NCI-H2196 treated with DMSO at 0.1 percent for 48 hours (cell line): ENCODE measurements at regions not wholly inside any gene's neighbourhood (a gene's known extent, or its start where the extent isn't known, plus 50 kb on each side); places are given as distances from the start of the nearest gene placed in this dataset.
A peak's percentile ranks its signal among the peaks of the same experiment; 100 is the strongest.

Source experiments
- DNase-seq: peaks from one replicate; lab custom pipeline; 2025; ENCODE audit not compliant: unreplicated experiment; lab: John Stamatoyannopoulos, UW

DNA sequence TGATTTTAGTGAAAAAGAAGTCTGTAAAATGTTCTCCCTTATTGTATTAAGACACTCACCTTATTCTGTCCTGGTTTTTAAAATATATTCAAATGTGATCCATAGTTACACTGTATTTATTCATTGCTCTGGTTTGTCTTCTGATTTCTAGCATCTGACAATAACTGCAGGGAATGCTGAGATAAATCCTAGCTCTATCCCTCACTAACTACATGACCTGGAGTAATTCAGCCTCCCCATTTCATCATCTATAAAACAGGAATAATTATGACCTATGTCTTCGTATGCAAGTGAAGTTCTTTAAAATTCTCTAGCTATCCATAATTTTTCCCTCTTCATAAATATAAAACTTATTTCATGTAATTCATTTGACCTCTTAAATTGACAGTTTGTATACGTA is 104.0 kb upstream of the ESRRG start:
- DNase-seq: no peak

DNA sequence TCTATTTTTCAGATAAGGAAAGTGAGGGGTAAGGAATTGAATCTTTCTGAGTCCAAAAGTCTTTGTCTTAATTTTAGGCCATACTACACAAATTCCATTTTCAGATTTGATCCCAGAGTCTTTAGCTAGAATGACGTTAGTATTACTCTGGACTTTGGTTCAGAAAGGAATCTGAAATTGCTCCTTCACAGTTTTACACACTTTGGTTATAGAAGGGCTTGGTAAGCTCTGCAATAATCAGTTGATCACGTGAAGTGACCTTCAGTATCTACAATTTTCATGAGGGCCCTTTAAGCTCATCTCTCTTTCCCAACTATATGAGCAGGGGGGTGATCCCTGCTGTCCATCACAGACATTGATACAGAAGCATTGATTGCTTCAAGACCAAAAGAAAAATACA is 103.4 kb upstream of the ESRRG start:
- DNase-seq: no peak

DNA sequence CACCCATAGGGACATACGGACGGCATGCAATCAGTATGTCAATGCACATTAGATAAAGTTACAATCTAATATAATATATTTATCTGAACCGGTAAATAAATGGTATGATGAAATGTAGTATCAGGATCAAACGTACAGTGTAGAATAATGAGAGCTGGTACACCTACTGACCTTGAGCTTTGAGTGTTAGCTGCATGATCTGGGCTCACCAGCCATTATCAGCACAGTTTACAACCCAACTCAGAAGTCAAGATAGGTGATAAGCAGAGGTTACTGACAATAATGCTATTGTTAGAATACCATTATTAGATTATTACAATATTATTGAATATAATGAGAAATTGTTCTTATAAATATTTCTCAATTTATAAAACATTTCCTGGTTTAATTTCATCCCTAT is 103.0 kb upstream of the ESRRG start:
- no peak for DNase-seq

DNA sequence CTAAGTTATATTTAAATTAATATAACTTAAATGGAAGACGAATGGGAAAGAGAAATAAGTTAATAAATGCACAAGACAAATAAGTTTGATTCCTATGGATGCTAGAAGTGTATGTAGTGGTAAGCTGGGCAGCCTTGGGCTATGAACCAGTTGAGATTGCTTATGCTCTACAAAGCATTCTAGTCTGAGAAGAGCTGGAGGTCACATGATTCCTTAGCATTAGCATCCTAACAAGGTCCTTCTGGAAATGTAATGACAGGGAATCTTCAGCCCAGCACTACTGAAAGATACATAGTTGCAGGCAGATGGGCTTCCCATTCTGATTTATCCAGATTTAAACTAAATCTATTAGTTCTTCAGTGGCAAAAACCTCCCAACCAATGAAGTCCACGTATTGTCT is 102.3 kb upstream of the ESRRG start:
- no peak for DNase-seq

DNA sequence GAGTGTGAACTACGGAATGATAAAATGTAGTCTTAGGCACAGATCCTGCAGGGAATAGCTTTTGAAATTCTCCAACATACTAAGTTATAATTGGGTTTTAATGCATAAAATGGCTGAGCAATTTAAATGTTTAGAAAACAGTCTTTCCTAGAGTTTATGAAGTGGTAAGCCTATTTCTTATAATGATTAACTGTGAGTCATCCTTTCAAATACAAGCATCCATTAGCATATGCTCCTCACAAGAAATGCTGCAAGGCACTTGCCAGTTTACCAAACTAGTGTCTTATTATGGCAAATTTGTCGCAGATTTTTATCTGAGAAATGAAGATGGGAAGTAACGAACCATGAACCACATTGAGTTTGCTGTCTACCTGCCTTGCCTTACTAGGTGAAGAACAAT is 101.3 kb upstream of the ESRRG start:
- DNase-seq: no peak

DNA sequence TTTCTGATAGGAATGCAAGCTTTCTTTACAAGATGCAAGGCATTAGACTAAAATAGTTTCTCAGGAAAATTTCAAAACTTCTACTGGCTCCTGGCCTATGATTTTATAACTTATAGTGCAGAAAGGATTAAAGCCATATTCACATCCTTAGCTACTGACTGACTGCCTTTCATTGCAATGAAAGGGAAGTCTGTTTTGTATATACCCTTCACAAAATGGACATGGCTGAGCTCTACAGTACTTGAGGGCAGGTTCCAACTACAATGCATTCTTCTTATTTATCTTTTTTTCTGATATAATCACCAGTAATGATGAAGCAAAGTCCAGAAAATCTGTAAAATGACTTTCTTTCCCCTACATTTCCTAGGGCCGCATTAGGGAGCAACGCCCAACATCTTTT is 100.5 kb upstream of the ESRRG start:
- no peak for DNase-seq

DNA sequence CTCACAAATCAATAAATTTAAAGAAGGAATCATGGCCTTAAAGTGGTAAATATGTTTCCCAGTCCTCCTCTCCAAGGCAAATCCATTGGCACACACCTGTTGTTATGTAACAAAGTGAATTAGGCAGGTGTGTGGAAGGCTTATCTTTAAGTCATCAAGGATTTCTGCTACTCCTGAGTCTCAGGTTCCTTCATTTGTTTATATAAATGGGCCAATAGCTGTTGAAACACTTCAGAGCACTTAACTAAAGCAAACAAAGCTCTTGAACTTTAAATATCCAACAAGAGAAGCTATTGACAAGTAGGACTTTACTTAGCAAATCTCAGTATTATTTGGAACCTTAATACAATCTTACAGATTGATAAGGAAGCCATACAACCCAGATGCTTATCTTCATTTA is 99.3 kb upstream of the ESRRG start:
- peak; percentile 65 for DNase-seq

DNA sequence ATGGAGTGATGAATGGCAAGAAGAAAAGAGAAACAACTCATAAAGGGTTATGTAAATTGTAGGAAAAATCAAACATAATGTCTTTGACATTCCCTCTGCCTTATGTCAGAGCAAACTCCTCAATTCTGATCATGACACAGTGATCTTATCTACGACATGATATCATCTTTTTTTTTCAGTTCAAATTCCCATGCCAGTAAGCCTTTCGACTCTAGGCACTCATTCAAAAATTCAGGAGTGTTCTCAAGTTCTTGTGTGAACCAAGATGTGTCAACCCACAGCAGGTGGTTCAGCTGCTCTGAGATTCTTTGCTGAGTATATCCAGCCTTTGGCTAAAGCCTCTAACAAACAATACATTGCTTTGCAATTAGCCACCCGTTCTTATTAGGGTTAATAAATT is 97.1 kb upstream of the ESRRG start:
- peak; percentile 8 for DNase-seq

DNA sequence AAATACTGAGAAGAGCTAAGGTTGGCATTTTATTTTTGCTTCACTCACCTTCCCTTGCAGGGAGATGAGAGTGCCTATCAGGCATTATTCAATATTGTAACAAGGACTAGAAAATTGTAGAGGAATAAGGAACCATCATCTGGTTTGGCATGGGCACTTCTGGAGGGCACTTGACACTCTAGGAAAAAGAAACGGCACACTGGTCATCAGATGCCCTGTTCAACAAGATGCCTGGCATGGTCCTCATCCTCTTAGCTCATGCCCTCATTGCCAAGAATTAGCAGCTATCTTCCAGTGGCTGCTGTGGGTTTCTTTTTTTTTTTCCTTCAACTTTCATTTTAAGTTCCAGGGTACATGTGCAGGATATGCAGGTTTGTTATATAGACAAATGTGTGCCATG is 95.1 kb upstream of the ESRRG start:
- DNase-seq: no peak

DNA sequence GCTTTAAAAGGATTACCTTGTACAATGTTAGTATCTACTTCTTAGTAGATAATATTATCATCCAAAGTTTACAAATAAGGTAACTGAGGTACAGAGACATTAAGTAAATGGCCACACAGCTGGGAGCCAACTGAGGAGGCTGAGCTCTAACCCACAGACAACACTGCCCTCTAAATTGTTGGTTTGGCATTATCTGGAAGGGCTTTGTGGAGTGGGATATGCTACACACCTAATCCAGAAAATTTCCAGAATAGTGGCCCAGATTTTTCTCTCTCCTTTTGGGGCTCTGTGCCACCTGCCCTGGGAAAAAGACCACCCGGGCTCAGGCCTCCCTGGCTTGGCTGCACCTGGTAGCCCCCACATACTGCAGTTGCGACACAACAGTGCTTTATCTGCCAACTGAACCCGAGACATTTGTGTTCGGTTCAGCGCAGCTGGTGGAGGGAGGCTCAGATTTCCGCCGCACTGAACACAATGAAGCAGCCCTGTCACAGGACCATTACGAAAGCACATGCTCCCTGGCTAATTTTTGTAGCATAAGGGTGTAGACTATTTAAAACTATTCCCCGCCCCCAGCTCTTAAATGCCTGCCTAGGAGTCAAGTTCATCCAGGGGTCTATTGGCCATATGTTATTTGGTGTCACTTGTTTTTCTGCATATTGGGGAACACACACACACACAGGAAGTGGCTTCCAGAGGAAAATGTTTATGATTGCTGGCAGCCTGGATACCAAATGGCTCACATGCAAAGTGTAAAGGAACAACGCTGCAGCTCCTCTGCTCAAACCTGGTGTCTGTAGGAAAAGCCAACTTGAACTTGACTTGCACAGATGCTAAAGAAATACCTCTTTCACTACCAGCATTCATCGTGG is 92.3 kb upstream of the ESRRG start:
- DNase-seq: peak; percentile 55

DNA sequence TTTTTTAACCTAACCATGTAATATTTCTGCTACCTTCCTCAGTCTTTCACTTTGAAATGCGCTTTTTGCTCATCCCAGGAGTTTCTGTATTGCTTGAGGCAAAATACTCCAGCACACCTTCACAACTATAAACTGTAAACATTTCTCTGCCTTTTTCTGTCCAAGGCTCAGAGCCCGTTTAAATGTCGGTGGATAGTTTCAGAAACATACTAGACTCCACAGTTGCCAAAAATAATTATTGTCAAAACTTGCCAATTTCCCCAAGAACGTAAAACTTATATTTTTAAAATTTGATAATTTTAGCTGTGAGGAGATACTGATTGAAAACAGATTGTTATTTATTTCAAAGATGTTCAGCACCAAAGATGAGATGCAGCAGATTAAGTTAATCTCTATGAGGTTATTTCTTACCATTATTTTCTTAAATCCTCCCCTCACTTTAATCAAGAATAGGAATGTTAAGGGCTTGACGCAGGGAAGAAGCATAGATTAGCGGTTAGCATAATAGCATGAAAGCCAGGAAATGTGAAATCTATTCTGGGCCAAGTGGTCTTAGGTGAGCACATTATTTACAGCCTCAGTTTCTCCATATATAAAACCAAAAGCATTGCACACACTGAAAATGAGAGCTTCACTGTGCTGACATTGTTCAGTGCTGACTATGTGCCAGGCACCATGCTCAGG is 91.5 kb upstream of the ESRRG start:
- no peak for DNase-seq

DNA sequence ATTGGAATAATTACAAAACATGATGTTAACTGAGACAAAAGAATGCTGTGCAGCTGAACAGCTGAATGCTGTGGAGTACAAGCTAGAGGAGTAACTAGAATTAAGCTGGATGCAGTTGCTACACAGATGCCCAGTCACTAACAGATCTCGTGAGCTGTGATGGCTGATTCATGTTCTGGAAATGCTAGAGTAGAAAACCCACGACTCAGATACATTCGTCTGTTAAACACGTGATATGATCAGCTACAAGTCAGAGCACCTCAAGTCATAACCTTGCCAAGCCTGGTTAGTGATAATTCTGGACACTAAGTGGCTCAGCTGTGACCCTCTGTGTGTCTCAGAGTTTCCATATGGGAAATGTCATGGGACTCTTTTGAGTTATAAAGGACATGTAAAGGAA is 89.7 kb upstream of the ESRRG start:
- DNase-seq: no peak

DNA sequence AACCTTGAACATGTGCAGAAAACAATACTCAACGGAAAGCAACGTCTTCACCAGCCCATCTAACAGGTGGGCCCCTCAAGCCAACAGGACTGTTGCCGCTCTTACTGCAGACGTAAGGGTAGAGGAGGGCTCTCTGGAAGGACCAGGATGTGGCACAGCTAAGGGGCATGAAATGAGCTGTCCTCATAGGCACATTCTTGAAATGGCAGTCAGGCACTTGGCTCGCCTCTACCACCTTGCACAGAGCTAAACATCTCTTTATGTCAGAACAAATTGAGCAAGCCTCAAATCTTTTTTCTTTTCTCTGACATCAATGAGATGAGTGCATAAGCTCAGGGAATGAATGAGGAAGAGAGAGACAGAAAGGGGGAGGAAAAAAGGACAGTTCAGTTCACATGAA is 86.4 kb upstream of the ESRRG start:
- no peak for DNase-seq

DNA sequence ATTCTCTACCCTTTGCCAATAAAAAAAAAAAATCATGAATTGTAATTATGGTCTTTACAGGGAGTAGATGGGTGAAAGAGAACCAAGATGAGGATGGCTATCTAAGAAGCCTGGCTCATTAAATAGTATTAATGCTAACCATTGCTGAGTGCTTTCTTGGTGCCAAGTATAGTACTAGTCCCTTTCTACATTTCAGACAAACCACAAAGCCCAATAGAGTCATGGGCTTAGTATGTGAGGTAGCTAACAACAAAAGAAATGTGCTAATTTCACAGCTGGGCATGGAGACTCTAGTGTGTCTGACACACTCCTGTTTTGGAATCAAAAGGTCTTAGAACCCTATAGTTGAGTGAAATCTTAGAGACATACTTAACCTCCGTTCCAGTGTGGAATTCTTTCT is 84.5 kb upstream of the ESRRG start:
- no peak for DNase-seq

DNA sequence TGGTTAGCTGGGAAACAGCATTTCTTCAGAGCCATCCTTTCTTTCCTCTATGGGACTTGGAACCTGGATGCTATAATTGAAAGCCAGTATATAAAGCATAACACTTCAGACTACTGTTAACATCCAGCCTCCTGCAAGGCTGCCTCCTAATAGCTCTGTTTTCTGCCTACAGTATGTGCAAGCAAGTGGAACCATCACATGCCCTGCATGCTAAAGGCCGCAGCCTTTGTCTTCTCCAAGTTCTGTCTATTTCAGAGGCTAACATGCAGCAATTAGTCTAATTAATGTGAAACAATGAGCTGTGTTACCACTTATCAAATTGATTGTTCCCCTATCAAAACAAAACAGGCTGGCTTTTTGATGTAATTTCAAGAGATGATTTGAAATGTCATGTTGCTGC is 82.7 kb upstream of the ESRRG start:
- DNase-seq: no peak

DNA sequence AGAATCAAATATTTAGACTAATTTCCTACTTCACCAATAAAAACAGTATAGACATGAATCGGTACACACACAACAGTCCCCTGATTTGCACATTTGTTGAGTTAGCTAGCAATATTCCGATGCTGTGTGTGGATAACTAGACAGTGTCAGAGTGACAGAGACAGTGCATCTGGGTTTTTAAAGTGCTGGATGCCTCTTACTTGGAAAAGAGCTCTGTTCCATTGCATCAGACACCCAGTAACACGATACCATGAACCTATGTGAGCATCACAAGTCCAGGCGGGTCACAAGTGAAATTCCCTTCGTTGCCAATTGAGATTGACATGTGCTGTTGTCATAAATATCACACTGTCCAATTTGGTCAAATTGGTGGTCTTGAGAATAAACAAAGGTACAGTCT is 82.0 kb upstream of the ESRRG start:
- no peak for DNase-seq

DNA sequence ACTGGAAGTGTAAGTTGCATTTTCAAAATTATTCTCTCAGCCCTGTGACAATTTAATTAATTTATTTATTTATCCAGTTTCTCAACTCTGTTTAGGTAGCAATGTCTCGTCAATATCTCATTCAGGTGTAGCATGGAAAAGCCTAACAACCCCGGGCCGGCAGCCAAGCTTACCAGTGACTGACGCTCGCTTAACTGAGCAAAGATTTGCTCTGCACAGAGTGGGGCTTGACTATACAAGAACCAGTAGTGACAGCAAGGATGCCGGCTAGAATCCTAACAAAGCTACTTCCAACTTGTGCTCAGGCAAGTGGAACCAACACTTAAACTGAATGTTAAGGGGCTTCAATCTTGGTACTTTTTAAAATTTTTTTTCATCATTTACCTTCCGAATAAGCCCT is 80.9 kb upstream of the ESRRG start:
- DNase-seq: no peak

DNA sequence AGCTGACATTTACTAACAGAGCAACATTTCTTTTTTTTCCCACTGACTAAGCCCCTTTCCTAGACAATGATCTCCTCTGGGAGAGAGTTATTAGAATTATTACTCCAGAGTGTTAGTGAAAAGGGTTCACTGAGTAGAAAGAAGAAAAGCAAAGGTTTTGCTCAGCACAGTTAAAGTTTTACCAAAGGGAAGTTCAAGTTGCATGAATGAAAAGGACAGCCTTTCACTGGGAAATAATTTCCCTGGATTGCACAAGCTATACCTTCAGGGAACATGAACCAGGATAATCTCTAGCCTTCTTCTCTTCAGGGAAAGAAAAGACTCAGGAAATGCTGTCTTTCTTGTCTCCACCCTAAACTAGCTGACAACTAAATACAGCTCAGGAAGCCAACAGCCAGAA is 71.4 kb upstream of the ESRRG start:
- no peak for DNase-seq

DNA sequence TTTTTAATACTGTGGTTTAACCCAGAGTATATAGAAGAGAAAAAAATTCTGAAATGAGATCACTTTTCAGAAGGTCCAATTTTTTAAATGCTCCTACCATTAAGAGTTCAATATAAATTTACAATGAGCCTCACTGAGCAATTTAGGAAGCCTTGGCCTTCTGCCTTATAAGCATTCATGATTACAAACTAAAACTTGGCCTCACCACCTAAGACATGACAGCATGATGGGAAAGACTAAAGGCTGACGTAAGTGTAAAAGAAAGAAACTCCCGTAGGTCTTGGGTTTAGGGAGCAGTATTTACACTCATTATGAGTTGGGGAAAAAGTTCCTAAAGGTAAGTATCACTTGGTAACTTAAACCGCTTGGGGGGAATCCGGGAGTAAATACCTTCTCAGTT is 70.7 kb upstream of the ESRRG start:
- no peak for DNase-seq

DNA sequence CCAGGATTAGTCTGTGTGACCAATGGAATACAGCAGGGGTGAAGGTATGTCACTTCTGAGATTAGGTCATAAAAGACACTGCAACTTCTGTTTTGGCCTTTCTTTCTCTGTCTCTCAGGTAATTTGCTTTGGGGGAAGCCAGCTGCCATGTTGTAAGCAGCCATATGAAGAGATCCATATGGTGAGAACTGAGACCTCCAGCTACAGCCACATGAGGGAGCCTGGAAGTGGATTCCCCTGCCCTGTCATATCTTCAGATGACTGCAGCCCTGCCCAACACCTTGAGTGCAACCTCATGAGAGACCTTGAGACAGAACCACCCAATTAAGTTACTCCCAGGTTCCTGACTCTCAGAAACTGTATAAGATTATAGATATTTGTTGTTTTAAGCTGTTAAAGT is 70.1 kb upstream of the ESRRG start:
- no peak for DNase-seq

DNA sequence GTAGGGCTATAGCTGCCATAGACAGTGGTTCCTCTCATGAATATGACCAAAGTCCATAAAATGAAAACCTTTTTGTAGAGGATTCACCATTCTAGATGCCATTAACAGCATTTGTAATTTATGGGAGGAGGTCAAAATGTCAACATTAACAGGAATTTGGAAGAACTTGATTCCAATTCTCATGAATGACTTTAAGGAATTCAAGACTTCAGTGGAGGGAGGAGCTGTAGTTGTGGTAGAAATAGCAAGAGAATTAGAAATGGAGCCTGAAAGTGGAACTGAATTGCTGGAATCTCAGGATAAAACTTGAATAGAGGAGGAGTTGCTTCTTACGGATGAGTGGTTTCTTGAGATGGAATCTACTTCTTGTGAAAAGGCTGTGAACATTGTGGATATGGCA is 65.4 kb upstream of the ESRRG start:
- DNase-seq: no peak

DNA sequence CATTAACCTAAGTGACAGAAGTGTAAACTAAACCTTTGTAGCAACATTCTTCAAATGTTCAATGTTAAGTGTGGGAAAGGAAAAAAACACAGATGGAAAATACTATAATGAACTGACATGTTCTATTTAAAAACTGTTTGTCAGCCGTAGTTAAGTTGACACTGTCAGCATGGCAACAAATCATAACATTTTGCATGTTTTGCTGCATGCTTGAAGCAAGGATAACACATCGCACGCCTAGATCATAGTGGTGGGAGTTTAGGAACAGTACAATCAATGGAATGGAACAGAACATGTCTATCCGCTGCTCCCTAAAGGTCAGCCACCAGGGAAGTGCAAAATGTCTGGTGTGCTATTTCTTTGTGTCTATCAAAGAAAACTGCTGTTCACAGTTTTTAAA is 62.5 kb upstream of the ESRRG start:
- DNase-seq: no peak

DNA sequence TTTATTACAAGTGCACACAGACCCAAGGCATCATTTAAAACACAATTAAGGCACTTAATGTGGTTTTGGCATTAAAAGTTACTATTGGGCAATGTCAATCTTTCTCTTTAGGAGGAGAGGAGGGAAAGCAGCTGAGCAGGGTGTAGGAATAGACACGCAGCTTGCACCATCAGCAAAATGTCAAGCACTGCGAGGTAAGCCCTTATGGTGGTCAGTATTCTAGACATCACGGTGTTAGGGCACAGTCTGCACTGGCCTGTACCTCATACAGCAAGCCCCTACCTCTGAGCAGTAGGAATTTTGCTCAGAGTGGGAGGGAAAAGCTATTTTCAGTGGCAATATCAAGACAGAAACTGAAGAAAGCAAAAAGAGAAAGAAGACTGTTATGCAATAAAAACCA is 62.0 kb upstream of the ESRRG start:
- no peak for DNase-seq
